NCI-H526 (cell line): ENCODE measurements at regions not wholly inside any gene's neighbourhood (a gene's known extent, or its start where the extent isn't known, plus 50 kb on each side); places are given as distances from the start of the nearest gene placed in this dataset.

Experiments
- DNase-seq, 2 experiments: peaks; one replicate each; lab custom pipeline; 2025; lab: John Stamatoyannopoulos, UW

DNA sequence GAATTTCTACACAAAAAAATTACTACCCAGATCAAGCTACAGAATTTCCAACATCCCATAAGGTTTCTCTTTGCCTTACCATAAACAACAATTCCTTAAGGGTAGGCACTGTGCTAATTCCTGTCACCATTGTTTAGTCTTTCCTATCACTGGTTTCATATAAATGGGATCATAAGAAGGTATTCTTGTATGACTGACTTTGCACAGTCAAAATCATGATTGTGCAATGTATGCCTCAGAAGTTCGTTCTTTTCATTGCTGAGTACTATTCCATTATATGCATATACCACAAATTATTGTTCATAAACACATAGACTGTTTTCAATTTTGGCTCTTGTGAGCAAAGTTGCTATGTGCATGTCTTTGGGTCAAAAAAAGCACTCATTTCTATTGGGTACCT is 611.6 kb upstream of the CADM1 start:
- DNase-seq: no peak

DNA sequence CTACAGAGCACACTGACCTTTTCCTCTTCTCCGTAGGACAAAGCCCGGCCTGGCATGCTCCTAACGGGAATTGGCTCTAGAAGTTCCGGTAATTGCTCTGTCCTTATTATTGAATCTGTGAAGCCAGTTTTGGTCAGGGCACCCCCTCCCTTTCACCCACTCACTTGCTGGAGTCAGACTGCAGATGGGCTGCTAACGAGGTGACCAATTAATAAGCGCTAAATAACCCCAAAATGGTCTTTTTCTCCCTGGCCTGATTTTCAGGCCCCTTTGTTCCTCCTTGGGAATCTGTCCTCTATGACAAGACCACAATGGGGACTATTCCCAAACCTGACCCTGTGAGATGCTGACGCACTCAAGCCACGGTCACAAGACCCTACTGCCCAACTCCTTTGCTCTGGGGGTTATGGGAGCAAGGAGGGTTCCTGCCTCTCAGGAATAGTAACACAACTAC is 610.0 kb upstream of the CADM1 start:
- DNase-seq: no peak

DNA sequence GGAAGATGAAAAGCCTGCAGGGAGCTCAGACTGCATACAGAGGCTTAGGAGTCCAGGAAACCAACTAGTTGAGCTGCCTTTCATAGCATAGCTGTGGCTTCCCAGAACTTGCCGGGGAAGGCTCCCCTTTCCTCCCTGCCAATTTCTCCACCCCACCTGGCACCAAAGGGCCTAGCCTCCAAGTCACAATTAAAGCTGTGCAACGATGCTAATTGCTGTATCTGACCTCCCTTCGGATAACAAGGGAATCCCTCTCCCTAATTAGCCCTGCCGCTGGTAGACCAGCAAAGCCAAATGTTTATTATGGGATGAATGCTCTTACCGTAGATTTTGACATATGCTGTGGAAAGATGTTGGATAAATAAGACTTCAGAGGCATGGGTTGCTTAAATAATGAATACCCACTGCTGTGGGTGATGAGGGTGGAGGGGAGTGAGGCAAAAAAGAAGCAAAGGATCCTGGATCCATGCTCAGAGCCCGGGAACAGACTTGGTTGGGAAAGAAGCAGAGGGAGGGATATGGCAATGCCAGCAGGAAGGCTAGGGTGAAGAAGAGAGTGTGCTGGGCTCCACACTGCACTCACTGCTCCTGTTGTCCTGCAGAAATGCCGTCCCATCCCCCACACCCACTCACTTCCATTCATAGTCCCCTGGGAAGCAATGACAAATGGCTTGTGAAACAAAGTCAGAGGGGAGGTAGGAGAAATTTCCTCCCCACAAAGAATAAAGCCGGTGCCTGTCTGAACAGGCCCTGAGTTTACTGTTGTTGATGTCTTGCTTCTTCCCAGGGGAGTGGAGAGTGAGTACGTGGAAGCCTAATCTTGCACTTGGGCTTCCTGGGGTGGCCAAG is 608.1 kb upstream of the CADM1 start:
- DNase-seq: peak in 1 of 2 experiments; percentile 39

DNA sequence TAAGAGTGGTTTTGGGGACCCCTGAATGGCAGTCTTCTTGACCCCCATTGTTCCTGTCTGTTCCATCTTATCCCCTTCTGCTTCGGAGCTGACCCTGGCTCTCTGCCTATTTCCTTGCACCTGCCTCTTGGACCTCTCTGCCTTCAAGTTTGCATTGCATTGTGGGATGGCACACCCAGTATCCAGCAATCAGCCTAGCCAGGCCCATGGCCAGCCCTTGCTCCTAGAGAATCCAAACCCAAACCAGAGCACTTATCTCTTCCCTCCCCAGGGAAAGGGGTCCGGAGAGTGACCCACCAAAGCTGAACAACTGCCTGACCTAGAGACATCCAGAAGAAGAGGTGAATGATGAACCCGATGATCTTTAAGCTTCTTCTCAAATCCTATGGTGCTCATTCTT is 607.3 kb upstream of the CADM1 start:
- no peak for DNase-seq

DNA sequence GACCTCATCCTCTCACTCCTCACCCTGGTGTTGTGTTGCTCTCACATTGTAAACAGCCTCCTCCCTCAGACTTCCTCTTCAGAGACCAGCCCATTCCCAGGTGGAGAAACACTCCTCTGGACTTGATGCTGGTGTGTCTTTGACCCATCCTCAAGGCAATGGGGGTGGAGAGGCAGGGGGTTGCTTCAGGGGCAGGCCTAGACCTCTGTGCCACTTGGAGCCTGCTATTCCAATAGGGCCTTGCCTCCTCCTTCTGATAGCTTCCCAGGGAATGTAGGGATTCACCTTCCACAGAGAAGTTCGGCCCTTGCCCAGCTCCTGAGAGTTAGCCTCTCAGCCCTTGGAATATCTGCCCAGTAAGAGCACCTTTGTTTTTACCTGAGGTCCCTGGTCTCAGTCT is 606.6 kb upstream of the CADM1 start:
- DNase-seq: no peak

DNA sequence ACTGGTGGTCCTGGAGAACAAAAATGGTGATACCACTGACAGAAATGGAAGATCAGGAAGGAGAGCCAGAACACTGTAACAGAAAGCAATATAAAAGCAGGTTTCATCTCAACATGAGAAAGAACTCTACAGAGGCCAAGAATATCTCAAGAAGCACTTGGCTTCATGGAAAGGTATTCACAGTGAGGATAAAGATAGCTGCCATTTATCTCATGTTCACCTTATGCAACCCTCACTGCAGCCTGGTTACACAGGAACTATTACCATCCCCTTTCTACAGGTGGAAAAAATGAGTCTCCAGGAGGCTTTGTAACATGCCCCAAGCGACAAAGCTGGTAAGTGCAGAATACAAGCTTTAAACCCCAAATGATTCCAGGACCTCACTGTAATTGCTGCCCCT is 606.1 kb upstream of the CADM1 start:
- no peak for DNase-seq

DNA sequence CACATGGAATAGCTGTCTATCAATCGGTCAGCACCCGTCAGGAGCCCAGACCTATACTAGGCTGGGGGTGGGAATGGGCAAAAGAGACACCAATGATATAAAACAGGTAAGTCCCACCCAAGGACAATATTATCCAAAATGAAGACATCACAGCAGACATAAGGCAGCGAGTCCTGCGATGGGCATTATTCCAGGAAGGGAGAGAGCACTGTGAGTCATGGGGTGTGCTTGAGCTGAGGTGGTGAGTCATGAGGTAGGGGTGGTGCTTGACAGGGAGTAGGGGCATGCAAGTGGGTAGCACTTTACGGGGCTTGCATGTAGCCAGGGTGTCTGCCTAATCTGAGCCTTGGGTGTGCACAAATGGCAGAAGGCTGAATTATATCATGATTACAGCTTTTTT is 605.0 kb upstream of the CADM1 start:
- no peak for DNase-seq

DNA sequence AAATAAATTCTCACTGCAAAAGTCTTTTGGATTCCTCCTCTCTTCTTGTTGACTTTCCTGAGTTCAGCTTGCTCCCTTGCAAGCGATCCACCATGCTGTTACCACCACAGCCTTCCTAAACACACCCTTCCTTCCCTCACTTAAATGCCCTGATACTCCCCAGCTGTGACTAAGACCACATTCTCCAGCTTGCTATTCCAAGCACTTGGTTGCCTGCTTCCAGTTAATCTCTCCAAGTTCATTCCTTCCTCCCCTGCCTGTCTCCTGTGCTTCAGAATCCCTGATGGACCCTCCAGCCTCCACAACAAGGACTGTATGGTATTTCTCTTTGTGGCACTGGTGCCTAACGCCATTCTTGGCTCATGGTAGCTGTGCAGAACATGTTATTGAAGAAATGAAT is 603.9 kb upstream of the CADM1 start:
- no peak for DNase-seq

DNA sequence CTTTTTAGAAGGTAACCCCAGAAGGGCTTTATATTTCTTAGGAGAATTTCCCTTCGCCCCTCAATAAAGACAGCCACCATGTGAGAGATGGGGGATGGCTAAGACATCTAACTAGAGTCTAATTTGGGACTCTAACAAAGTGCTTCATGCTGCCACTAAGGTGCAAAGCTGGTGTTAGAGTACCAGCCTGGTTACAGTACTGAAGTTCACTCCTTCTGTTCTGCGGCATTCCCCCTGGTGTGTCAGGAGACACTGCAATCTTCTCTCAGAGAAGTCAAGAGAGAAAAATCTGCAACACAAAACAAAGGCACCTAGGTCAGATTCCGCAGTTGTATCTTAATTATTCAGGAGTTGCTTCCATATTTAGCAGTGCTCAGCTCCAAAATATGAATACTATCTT is 603.0 kb upstream of the CADM1 start:
- DNase-seq: no peak

DNA sequence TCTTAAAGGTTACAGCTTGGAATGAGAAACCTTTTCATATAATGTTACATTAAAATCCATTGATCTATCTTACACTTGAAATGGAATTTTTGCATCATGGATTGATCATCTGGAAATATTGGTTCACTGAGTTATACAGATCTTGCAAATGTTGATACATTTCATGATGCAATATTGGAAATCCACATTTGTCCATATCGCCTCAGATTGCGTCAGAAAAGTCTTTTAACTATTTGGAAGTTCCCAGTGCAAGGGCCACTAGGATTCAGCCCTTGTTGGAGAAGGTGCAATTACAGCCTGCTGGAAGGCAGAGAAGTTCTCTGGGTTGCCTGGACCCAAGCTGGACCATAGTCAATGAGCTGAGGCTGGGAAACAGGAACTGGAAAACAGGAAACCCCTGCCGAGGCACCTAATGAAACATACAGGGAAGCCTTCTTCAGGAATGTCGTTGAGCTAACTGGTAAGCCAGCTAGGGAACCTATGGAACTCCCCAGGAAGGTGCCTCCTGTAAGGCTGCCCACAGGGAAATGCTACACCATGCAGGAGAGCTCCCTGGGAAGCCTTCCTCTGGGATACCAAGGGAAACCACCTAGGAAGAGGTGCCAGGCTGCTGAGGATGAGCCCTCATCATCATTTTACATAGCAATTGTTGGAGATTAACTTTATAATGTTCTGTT is 600.4 kb upstream of the CADM1 start:
- DNase-seq: no peak

DNA sequence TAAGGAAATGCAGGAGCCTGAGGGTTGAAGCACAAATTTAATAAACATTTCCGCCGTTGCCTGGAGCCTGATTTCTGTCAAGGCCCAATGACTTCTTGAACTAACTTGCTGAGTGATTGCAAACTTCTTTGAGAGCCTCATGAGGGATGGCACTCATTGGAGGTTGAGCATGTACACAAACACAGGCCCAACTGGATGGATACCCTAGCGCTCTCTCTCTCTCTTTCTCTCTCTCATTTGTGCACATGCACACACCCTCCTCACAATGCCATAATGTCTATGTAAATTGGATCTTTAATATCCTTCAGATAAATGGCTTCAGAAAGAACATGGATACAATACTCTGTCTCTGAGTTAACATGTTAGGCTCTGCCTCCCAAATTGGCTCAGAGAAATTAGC is 597.7 kb upstream of the CADM1 start:
- DNase-seq: no peak

DNA sequence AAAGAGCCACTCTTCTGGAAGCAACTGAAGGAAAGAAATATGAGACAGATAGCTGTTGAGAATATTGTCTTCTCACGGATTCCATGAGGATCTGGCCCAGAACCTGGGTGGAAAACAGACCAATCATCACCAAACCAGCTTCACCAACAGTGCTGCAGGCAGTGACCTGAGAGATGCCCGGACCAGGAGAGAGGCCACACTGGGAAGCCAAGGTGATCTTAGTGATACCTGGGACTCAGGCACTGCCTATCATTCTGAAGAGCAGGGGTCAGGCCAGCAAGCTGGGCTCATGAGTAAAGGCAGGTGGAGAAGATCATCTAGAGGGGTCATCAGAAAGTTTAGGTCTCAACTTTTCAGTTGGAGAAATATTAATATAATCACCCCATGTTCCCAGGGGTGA is 595.8 kb upstream of the CADM1 start:
- DNase-seq: no peak

DNA sequence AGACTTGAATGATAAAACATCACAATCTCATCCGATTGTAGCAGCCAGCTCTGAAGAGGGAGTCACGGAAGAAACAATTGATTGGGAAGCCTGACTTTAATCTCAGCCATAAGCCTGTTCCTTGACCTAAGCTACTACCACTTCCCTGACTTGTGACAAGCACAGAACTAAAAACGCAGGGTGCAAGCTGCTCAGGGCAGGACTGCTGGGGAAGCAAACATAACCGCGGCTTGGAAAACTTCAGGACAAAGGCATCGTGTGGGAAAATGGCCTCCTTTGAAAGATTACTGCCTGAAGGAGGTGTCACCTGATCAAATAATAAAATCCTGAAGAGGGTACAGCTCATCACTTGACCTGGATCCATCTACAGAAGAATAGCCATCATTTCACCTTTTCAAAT is 595.3 kb upstream of the CADM1 start:
- no peak for DNase-seq

DNA sequence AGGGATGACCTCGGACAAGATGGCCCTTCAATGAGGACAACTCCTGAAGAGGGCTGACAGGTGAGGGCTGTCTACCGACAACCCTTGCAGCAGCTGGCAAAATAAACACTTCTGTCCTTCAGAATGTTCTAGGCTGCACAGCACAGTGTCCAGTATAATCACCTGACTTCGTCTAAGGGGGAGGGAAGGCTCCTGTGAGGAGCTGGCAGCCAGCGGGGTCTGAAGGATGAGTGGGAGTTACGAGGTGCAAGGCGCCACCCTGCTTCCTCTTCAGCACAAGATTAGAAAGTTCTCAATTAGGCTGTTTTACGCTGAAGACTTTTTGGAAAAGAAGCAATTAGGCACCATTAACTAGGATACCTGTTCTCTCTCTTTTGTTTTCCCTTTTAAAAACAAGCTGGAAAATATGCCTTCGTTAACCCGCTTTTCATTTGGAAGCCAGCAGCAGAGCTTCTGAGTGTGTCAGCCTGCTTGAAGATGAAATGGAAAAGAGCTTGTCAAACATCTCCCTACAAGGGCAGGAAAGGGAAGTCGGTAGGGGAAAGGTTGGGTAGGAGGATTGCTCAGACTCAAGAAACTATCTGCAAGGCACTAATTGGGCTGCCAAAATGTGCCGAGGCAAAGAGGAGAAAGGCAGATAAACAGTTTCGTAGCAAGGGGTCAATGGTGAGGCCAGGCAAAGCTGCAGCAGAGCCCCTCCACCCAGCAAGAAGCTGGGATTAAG is 592.2 kb upstream of the CADM1 start:
- DNase-seq: no peak

DNA sequence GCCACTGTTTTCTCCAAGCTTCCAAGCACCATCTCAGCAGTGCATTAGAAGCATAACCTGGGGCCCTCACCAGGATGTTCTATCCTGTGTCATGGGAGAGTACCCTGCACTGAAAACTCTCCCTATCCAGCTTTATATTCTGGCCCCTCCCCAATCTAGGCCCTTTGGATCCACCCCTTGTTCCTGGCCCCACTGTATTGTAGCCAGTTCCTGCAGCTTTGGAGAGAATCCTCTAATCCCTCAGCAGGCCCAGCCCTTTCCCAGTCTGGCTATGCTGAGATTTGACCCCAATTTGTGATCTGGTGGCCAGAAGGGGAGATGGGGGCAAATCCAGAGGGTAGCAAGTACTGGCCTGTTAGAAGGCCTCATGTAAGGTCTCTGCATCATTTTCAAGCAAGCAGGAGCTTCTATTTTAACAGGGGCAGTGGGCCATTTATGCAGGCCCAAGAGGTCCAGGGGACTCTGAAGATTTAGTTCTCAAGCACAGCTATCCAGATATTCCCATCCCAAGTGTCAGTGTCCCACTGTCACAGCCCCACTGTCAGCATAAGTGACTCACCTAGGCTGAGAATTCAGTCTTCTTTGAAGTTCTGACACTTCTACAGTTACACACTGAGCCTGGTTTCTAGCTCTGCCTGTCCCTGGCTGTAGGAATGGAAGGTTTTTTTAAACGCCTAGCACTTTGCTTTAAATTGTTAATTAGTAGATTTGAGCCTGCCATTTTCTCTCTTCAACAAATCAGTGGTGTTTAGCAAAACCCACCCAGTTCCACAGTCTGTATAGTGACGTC is 589.5 kb upstream of the CADM1 start:
- no peak for DNase-seq

DNA sequence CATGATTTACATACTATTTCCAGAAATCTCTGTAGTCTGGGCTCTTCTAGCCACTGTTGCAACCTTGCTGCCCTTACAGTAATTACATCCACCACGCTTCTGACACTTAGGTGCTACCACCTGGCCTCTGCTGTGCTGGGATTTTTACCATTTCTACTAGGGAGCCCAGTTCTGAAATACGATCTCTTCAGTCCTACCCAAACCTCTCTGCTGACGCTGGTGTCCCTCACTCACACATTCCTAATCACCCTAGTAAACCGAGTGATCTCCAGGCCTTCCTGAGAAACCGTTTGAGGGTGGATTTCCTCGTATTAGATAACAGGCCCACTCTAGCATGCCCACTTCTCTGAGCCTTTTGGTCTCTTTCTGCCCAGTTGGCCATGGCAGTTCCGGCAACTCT is 588.9 kb upstream of the CADM1 start:
- DNase-seq: no peak

DNA sequence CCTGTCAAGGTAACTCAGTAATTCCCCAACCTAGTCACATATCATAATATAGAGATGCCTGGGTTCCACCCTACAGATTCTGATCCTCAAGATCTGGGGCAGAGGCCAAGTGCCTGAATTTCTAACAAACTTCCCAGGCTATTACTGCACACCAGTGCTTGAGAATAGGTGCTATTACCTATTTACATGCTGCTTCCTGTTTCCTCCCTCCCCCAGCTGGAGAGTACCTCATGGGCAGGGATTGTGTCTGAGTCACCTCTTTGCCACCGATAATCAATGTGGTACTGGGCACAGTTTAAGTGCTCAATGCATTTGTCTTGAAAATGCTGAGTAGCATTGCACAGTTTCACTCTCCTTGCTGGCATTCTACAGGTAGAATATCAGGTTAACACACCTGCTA is 582.2 kb upstream of the CADM1 start:
- no peak for DNase-seq

DNA sequence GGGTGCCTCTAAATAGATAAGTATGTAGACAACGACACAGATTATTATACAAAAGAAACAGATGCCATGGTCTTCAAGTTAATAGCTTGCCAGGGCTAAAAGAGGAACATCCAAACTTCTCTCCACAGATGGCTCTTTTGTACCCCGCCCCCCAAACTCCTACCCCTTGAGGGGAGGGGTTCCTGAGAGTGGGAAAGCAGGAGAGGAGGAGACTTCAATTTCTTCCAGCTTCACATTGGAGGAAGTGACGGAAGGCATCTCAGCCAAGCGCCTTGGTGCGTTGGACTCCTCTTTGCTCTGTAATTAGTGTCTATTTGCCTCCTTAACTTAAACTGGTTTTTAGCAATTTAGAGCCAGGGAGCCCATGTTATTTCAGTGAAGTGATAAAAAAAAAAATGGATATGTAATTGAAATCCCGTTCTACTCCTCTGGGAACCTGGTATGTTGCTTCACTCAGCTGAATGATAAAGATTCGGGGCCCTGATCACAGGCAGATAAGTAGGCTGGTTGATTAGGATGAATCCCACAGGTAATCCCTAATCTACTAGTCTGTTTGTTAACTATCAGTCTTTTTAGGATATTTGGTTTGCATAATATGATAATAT is 580.9 kb upstream of the CADM1 start:
- no peak for DNase-seq

DNA sequence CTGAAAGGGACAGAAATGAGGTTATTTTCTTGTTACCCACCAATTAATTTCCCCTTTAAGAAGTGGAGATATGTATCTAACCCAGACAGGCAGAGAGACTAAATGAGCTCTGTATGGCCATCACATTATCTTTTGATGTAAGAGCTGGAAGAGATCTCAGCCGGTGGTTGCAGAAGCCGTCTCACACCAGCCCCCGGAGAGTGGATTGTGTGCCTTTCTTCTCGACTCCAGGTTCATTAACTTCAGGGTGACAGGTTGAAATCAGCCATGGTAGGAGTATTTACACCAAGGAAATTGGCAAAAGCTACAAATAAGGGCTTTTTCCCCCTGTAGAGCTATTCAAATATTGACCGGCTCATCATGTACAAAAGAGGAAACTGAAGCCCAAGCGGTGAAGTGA is 580.3 kb upstream of the CADM1 start:
- DNase-seq: no peak

DNA sequence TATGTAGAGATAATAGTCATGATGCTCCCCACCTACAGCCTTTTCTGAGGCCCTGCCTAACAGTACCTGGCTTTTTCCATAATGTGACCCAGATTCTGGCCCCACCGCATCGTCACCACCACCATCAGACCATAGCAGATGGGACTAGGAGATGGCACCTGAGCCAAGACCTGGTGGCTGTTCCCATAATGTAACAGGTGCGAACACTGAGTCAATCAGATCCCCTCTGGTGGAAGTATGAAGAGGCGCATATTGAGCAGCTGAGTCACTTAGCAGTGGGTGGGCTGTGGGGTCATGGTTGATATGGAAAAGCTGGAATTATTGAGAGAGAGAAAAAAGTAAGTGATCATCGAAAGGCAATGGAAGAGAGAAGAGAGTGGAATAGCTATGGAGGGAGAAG is 578.0 kb upstream of the CADM1 start:
- no peak for DNase-seq

DNA sequence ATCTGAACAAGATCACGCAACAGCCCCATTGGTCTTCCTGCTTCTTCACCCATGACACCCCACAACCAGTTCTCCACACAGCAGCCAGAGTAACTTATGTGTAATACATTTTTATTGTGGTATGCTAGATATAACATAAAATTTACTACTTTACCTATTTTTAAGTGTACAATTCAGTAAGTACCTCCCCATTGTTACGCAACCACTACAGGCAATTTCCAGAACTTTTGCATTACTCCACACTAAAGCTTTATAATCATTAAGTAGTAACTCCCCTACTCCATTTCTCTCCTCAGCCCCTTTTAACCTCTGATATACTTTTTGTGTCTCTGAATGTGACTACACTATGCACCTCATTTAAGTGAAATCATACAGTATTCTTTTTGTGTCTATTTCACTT is 575.4 kb upstream of the CADM1 start:
- no peak for DNase-seq

DNA sequence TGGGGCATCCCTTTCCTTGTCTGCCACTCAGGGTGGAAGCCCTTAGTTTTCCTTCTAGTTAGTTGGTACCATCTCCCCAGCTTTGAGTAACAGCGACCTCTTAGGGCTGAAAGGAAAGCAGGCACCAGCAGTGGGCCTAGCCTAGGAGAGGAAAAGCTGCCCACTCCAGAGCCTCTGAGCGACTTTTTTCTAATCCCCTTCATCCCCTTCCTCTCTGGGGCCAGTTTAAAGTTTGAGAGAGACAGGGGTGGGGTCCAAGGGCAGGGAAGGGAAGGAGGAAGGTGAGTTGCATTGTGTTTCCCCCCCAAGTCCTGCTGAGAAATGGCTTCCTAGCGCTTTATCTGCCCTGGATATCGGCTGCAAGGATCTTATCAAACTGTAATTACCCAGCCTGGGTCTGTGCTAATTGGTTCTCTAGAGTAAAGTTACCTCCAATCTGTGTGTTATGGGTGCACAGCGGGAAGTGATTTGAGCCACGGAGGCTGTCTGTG is 573.9 kb upstream of the CADM1 start:
- DNase-seq: peak; percentile 57 to 90
